DMS153 (cell line): ENCODE measurements at regions not wholly inside any gene's neighbourhood (a gene's known extent, or its start where the extent isn't known, plus 50 kb on each side); places are given as distances from the start of the nearest gene placed in this dataset.
"Not testable (repeated sequence)": the region's sequence is repeated elsewhere in the genome, so short reads cannot be mapped to it uniquely, and the experiment has no call there.

Experiments used
- DNase-seq: peaks from one replicate; lab custom pipeline; 2025; lab: John Stamatoyannopoulos, UW

DNA sequence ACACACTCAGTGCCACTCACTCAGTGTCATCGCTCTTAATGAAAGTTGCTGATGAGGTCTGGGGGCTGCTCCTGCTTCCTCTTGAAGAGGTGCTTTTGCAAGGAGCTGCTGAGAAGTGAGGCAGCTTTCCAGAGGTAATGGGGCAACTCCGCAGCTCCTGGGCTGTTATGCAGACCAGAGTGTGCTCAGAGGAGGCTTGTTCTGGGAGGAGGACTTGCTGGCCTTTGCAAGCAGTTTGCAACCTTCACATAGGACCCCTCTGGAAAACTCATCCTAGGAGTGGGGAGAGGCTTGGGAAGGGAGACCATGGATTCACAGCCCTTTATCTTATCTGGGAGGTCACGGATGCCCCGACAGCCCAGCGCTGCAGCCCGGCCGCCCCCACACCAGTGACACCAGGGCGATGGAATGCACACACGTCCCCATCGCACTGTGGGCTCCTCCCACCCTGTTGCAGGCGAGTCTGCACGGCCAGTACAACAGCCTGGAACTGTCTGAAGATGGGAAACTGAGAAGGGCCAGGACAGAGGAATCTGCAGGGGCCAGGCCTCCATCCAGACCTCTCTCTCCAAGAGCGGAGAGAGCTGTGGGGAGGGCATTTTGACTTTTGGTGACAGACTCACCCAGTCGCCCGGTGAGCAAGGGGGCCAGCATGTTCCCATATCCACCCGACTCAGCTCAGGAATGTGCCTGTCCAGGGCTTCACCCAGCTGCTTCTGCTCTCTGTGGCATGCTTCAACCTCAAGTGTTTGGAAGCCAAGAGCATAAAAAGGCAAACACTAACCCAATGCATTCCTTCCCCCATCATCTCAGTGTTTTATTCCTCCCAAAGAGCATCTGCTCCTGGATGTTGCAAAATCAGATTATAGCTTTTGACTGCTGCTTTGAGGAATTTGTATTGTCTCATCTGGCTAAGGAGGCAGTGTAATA is 78.6 kb upstream of the ZNF469 start:
- no peak for DNase-seq

GRCh38 chr16:88305176-88305575 is 77.6 kb upstream of the ZNF469 start:
- no peak for DNase-seq

GRCh38 chr16:88306411-88306810 is 76.3 kb upstream of the ZNF469 start:
- no peak for DNase-seq

- DNase-seq: no peak
These were observed 75.8 kb upstream of the ZNF469 start for GRCh38 chr16:88306860-88307545.

DNA sequence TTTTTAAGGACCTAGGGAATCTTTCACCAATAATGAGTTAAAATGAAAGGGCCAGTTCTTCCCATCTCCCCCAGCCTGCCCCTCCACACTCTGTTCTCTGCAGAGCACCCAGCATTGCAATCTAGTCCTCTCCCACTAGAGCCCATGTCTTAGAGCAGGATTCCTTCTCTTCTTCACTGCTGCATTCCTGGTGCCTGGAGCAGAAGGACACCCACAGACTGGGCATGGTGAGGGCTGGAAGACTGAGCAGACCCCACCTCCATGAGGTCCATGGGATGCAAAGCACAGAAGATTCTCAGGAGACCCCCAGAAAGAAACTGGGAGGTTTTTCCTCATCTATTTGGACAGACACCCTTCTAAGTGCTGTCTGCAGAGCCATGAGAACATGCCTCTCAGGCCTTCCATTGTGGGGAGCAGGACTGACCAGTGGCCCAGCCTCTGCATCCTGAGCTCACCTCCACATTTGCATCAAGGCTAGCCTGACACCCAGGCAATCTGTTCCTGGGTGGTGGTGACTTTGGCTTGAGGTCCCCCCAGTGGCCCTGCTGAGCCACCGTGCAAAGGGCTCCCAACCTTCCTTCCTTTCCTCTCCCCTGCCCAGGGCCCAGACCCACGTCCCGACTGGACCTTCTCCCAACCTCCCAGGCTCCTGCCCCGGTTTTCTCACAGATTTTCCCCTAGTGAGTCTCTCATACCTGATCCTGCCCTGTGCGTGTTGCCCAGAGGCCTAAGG is 74.2 kb upstream of the ZNF469 start:
- DNase-seq: no peak

DNA sequence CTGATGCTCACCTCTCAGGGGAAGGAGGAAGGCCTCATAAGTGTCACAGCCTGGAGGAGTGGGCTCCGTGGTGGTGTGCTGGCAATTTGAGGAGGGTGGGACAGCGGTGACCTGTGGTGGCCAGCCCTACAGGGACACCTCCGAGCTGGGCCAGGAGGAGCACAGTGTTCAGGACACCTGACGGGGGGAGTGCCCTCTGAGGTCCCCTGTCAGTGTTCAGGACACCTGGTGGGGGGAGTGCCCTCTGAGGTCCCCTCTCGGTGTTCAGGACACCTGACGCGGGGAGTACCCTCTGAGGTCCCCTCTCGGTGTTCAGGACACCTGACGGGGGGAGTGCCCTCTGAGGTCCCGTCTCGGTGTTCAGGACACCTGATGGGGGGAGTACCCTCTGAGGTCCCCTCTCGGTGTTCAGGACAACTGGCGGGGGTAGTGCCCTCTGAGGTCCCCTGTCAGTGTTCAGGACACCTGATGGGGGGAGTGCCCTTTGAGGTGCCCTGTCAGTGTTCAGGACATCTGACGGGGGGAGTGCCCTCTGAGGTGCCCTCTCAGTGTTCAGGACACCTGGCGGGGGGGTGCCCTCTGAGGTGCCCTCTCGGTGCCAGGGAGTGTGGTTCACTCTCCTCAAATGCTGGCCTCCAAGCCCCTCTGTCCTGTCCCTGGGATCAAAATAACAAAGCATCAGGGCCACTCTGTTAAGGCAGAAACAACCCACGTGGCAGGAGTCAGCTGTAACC is 73.4 kb upstream of the ZNF469 start:
- DNase-seq: no peak

DNA sequence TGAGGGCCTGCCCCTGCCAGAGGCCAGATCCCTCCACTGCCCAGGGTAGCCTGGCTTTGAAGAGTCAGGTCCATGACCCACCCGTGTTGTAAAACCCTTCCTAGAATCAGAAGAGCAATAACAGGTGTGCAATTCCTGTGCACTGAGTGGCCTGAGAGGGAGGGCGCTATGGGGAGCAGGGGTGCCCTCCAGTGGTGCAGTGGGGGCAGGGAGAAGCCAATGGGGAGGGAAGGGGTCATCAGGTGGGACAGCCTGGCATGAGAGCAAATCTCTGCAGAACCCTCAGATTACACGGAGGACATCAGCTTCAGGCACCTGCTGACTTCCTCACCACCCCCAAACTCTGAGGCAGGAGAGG is 72.9 kb upstream of the ZNF469 start:
- no peak for DNase-seq

GRCh38 chr16:88310796-88311605 is 71.8 kb upstream of the ZNF469 start:
- no peak for DNase-seq

GRCh38 chr16:88311860-88312259 is 70.9 kb upstream of the ZNF469 start:
- not testable (repeated sequence) for DNase-seq

- DNase-seq: no peak
These were observed 70.0 kb upstream of the ZNF469 start for GRCh38 chr16:88312732-88313131.

DNA sequence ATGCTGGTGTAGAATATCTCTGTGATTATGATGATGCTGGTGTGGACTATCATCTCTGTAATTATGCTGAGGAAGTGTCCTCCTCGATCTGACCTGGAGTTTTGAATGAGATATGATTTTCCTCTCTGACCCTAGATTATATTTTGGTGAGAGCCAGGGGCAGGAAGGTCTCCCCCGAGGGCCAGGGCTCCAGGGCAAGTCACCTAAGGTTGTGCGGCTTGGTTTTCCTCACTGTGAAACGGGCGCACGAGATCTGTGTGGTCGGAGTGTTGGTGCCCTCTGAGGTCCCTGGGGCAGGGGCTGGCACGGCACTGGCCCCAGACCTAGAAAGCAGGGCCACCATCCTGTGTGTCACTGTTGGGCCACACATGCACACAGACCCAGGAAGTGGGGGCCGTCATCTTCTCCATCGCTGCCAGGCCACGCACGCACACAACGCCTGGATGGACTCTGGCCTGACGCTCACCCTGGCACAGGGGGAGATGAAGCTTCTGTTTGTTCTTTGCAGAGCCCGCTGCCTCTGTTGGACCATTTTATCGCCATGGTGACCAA is 67.7 kb upstream of the ZNF469 start:
- no peak for DNase-seq

DNA sequence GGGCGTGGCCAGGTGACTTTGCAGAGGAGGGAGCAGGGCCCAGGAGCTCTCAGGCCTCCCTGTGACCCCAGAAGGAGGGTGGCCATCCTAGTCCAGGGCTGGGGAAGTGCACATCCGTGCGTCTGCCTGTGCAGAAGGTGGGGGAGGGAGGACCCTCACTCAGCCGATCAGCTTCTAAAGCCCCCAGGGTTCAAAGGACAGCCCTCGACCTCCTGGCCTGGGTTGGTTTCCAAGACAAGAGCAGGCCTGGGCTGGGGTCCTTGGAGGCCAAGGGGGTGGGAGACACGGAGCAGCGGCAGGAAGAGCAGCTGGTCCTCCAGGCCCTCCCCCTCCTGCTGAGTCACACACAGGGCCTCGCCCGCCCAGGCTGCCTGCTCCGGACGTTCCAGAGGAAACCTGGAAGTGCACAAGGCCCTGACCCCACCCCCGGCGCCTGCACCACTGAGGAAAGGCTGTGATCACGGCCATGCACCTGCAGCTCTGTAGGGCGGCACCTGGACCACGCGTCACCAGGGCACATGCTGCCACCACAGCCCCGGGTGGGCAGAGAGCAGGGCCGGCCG is 67.1 kb upstream of the ZNF469 start:
- no peak for DNase-seq

GRCh38 chr16:88316151-88316550 is 66.6 kb upstream of the ZNF469 start:
- DNase-seq: no peak

DNA sequence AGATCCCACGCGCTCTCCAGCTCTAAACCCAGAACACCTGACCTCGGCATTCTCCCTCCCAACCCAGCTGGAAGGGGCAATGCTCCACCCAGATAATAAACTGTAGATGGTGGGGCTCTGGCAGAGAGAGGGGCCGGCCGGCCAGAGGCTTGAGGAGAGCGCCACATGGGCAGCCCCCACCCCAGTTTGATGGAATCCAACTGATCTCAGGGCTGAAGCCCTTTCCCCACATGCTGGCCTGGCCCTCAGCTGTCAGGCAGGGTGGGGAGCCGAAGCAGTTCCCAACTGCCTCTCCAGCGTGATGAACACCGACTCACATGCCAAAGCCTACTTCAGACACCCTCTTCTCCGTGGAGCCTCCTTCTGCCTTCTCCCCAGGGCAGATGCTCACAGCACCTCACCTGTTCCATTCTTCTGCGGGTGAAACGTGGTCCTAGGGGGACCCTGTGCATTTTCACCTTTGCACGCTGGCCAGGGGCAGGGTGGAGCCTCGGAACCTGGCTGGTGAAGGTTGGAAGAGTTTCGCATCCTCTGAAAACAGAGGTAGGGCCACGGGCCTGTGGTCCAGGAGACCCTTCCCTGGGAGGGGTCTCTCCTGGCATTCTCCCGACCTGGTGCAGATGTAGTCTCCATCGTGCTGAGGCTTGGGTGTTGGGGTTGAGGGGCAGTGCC is 65.7 kb upstream of the ZNF469 start:
- no peak for DNase-seq

DNA sequence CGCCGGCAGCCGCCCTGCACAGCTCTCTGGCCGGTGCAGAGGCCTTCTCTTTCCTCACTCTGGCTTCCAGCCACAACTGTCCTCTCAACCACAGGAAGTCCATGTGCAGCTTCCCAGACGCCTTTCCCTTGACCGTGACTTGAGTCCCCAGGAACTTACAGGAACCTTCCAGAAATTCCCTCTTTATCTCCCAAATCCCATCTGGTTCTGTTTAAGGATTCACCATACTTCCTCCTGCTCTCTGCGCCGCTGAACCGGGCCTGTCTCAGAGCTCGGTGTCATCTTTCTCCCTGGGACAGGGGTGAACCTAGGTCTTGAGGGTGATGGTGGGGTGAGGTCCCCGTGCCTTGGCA is 65.2 kb upstream of the ZNF469 start:
- DNase-seq: no peak

- no peak for DNase-seq
These were observed 64.7 kb upstream of the ZNF469 start for GRCh38 chr16:88318051-88318450.

DNA sequence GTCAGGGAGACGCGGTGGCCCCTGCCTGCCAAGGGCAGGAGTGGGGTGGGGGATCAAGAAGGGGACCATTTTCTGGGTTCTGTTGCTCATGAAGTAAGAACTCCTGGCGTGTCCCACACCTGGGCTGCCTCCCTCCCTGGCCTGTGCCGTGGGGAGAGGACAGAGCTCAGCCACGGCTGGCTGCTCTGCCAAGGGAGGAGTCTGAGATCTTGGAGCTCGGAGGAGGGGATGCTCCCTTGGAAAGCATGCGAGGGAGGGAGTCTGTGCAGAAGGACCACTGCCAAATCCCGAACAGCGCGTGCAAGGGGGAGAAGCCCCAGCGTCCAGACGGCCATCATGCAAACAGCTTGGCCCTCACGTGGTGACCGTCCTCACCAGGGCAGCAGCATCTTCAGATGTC is 64.2 kb upstream of the ZNF469 start:
- no peak for DNase-seq

DNA sequence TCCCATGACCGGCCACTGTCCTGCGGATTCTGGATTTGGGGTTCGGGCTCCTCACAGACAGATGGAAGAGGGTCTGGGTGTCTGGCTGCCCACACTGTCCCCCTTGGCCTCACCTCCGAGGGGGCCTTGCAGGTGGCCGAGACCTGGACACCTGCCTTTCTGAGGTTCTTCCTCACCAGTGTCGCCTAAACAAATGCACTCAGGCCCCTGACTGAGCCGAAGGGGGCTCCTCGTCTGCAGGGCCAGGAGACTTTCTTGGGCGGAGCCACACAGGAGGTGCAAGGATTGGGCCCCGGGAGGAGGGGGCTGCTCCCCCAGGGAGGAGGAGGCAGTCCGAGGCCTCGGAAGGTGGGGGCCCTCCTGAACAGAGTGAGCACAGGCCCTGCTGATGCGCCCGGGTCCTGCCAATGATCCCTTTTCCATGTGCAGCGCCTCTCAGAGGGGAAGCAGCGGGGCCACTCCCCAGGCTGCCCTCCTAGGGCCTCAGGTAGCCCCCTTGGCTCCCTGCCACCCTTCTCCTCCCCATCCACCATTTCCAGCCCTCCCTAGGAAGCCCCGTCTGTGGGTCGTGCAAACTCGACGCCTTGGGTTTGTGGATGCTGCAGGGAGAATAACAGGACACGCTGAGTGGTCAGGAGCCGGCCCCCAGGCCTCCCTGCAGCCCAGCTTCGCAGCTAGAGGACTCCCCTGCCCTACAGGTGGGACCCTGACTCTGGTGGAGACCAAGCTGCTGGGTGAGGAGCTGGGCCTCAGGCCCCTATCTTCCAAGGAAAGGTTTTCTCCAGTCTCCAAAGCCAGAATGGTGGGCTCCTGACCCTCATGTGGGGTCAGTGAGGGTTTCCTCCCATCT is 63.4 kb upstream of the ZNF469 start:
- DNase-seq: no peak

DNA sequence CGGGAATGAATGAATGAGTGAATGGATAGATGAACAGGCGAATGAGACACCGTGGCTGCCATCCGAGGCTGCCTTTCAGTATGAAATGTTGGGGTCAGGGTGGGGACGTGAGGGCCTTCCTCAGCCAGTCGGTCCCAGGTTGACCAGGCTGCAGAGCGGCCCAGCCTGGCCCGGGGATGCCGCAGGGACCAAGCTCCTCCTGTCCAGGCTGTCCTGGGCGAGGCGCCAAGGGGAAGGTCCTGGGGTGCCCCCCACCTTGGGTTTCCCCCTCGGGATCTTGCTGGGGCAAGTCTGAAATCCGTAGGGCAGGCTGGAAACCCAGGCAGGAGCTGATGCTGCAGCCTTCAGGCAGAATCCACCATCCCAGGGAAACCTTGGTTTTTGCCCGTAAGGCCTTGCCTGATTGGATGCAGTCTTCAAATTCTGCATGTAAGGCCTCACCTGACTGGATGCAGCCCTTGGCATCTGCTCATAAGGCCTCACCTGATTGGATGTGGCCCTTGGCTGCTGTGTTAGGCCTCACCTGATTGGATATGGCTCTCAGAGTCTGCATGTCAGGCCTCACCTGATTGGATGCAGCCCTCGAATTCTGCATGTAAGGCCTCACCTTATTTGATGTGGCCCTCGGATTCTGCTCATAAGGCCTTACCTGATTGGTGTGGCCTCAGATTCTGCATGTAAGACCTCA is 61.7 kb upstream of the ZNF469 start:
- DNase-seq: no peak
